SK-N-SH (cell line): ENCODE measurements at regions not wholly inside any gene's neighbourhood (a gene's known extent, or its start where the extent isn't known, plus 50 kb on each side); places are given as distances from the start of the nearest gene placed in this dataset.

Experiments
- CTCF ChIP-seq: fragments of 200-600 bp; sonication (generic); IDR thresholded peaks from 2 replicates; pipeline ENCODE4 v1.6.1; 2017; ENCODE audit warnings: antibody characterized with exemption, mild to moderate bottlenecking, moderate library complexity
- EP300 ChIP-seq, 2 experiments: IDR thresholded peaks; 2 replicates each; pipeline versions ENCODE4 v1.4.0 to v1.6.1; 2012; ENCODE audit warnings: borderline replicate concordance in 1 of 2, low read depth in 1 of 2, low read length in 1 of 2

- TF ChIP-seq CTCF: no peak
- TF ChIP-seq EP300 (IDR thresholded peaks at IDR 0.05; ENCODE audit: borderline replicate concordance in 1 of 2, low read depth in 1 of 2, low read length in 1 of 2): no peak
Observed at GRCh38 chr11:15772547-15772946, 583.8 kb downstream of the SOX6 start.
